Nephron (organoid): ENCODE measurements at regions not wholly inside any gene's neighbourhood (a gene's known extent, or its start where the extent isn't known, plus 50 kb on each side); places are given as distances from the start of the nearest gene placed in this dataset.
"Not testable (repeated sequence)": the region's sequence is repeated elsewhere in the genome, so short reads cannot be mapped to it uniquely, and the experiment has no call there.

Experiments
- H3K27ac Mint-ChIP-seq, 3 experiments: 2 replicates each; pipeline ENCODE4 v1.8.0; 2020; ENCODE audit warnings: mixed read lengths in 3 of 3, mild to moderate bottlenecking in 2 of 3, moderate library complexity in 1 of 3
- H3K27me3 Mint-ChIP-seq: 2 replicates; pipeline ENCODE4 v1.8.0; 2021; ENCODE audit warnings: low read depth, mild to moderate bottlenecking, moderate library complexity, mixed read lengths
- H3K36me3 Mint-ChIP-seq: 2 replicates; pipeline ENCODE4 v1.8.0; 2020; ENCODE audit warnings: low read depth, mixed read lengths
- H3K4me1 Mint-ChIP-seq: 2 replicates; pipeline ENCODE4 v1.8.0; 2020; ENCODE audit warnings: mixed read lengths
- H3K4me3 Mint-ChIP-seq, 3 experiments: 2 replicates each; pipeline ENCODE4 v1.8.0; 2020; ENCODE audit warnings: mild to moderate bottlenecking in 3 of 3, mixed read lengths in 3 of 3, moderate library complexity in 2 of 3
- H3K9me3 Mint-ChIP-seq: 2 replicates; pipeline ENCODE4 v1.8.0; 2020; ENCODE audit warnings: mixed read lengths
- TF ChIP-seq, protein P1 (sequence below), 3 experiments: fragments of 200-600 bp; sonication (generic); IDR thresholded peaks; one replicate each; pipeline ENCODE4 v1.5.0; 2021; ENCODE audit warnings: antibody characterized with exemption in 3 of 3; ENCODE audit not compliant: unreplicated experiment in 3 of 3

DNA sequence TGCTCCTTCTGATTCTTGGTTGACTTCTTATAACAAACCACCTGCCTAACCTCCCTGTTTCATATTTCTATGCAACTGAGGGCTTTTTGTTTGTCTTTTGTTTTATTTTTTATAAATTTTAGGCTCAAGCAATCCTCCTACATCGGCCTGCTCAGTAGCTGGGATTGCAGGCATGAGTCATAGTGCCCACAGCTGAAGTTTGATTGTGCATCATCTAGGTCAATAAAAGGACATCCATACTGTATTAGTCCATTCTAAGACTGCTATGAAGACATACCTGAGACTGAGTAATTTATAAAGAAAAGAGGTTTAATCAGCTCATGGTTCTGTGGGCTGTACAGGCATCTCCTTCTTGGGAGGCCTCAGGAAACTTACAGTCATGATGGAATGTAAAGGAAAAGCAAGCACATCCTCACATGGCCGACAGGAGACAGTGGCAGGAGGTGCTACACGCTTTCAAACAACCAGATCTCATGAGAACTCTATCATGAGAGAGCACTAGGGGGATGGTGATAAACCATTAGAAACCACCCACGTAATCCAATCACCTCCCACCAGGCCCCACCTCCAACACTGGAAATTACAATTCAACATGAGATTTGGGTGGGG lies 285.0 kb downstream of the SIPA1L2 start:
- no peak overlapping the region for H3K27ac Mint-ChIP-seq
- TF ChIP-seq, protein P1, sequence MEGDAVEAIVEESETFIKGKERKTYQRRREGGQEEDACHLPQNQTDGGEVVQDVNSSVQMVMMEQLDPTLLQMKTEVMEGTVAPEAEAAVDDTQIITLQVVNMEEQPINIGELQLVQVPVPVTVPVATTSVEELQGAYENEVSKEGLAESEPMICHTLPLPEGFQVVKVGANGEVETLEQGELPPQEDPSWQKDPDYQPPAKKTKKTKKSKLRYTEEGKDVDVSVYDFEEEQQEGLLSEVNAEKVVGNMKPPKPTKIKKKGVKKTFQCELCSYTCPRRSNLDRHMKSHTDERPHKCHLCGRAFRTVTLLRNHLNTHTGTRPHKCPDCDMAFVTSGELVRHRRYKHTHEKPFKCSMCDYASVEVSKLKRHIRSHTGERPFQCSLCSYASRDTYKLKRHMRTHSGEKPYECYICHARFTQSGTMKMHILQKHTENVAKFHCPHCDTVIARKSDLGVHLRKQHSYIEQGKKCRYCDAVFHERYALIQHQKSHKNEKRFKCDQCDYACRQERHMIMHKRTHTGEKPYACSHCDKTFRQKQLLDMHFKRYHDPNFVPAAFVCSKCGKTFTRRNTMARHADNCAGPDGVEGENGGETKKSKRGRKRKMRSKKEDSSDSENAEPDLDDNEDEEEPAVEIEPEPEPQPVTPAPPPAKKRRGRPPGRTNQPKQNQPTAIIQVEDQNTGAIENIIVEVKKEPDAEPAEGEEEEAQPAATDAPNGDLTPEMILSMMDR (IDR thresholded peaks at IDR 0.05; ENCODE audit: unreplicated experiment in 3 of 3), result no peak
- no peak overlapping the region for H3K4me3 Mint-ChIP-seq
- H3K36me3 Mint-ChIP-seq, result no peaks in the 10 kb centered on the region
- peaks cover 22% of the 10 kb centered on the region for H3K27me3 Mint-ChIP-seq
- H3K9me3 Mint-ChIP-seq, result peaks cover 13% of the 10 kb centered on the region
- H3K4me1 Mint-ChIP-seq, result no peaks in the 10 kb centered on the region

DNA sequence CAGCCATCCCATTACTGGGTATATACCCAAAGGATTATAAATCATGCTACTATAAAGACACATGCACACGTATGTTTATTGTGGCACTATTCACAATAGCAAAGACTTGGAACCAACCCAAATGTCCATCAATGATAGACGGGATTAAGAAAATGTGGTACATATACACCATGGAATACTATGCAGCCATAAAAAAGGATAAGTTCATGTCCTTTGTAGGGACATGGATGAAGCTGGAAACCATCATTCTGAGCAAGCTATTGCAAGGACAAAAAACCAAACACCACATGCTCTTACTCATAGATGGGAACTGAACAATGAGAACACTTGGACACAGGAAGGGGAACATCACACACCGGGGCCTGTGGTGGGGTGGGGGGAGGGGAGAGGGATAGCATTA lies 285.7 kb downstream of the SIPA1L2 start:
- peaks cover 22% of the 10 kb centered on the region for H3K27me3 Mint-ChIP-seq
- not testable (repeated sequence) for H3K36me3 Mint-ChIP-seq

DNA sequence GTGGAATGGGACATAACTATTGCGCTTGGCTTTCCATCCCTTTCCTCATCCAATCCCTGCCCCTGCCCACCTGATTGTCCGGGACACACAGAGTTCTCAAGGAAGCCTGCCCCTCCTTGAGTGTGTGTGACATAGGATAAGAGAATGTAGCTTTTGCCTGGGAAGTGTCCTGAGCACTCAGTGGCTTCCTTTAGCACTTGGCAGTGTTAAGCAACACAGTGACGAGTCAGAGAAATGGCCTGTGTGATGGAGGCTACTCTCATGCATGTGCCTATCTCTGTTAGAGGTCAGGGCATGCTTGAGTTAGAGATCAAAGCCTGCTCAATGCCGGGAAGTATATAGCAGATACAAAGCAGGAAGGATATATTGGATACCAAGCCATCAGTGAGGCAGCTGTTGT lies 289.5 kb downstream of the SIPA1L2 start:
- no peaks in the 10 kb centered on the region for H3K36me3 Mint-ChIP-seq
- H3K27ac Mint-ChIP-seq, result no peak overlapping the region
- H3K9me3 Mint-ChIP-seq, result peaks cover 13% of the 10 kb centered on the region
- peaks cover 13% of the 10 kb centered on the region for H3K27me3 Mint-ChIP-seq
- H3K4me3 Mint-ChIP-seq, result no peak overlapping the region
- peaks cover 19% of the 10 kb centered on the region for H3K4me1 Mint-ChIP-seq
- TF ChIP-seq, protein P1 (IDR thresholded peaks at IDR 0.05; ENCODE audit: unreplicated experiment in 3 of 3), result no peak

More for the DNA sequence above, 285.7 kb downstream of the SIPA1L2 start:
- not testable (repeated sequence) for H3K27ac Mint-ChIP-seq, H3K4me1 Mint-ChIP-seq, H3K4me3 Mint-ChIP-seq
- peaks cover 13% of the 10 kb centered on the region for H3K9me3 Mint-ChIP-seq

DNA sequence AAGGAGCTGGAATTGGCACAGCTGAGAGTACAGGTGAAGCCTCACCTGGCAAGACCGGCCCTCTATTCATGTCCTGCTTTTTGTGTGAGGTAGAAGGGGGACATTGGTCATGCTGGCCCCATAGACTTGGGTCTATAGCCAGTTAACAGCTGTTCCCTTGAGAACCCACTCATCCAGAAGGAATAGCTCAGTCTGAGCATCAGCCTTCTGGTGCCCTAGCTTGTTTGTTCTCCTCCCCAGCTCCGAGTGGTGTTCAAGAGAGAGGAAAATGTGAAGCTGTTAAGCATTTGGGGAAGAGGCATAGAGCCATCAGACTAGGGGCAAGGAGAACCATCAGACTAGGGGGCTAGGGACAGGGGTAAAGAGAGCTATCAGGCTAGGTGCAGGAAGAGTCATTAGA lies 290.9 kb downstream of the SIPA1L2 start:
- H3K36me3 Mint-ChIP-seq, result no peaks in the 10 kb centered on the region

DNA sequence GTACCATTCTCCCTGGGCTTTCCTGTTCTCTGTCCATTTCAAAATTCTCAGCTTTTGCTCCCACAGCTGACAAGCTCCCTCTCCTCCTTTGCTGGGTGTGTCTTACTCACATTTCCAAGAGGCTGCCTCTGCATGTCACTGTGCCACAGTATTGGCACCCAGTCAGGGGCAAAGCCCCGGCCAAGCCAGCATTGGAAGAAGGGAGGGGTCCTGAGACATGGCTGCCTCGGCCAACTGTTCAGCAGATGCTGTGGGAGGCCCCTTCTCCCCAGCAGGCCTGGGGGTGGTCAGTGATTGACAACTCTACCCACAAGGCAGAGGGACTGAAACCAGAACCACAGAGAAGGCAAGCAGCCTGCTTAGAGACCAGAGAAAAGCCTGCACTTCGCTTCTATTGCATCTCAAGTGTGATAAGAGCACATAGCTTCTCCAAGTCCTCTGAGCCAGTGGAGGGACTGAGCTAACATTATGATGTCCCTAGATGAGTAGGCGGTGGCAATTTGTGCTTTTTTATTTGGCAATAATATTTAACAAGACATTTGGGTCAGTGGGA lies 294.1 kb downstream of the SIPA1L2 start:
- TF ChIP-seq, protein P1 (IDR thresholded peaks at IDR 0.05; ENCODE audit: unreplicated experiment in 3 of 3), result no peak
- peak overlapping the region in 2 of 3 experiments; percentile 3 to 41 for H3K27ac Mint-ChIP-seq
- H3K9me3 Mint-ChIP-seq, result peaks cover 13% of the 10 kb centered on the region
- H3K4me1 Mint-ChIP-seq, result peaks cover 32% of the 10 kb centered on the region
- peak overlapping the region in 1 of 3 experiments; percentile 36 for H3K4me3 Mint-ChIP-seq
- peaks cover 6% of the 10 kb centered on the region for H3K36me3 Mint-ChIP-seq
- peaks cover 18% of the 10 kb centered on the region for H3K27me3 Mint-ChIP-seq

More for the DNA sequence above, 290.9 kb downstream of the SIPA1L2 start:
- Mint-ChIP-seq H3K9me3 (peaks cover 12% of the 10 kb centered on the region), H3K27ac (no peak overlapping the region), H3K27me3 (peaks cover 16% of the 10 kb centered on the region), H3K4me3 (no peak overlapping the region), H3K4me1 (peaks cover 26% of the 10 kb centered on the region)
- TF ChIP-seq, protein P1 (IDR thresholded peaks at IDR 0.05; ENCODE audit: unreplicated experiment in 3 of 3), result no peak

DNA sequence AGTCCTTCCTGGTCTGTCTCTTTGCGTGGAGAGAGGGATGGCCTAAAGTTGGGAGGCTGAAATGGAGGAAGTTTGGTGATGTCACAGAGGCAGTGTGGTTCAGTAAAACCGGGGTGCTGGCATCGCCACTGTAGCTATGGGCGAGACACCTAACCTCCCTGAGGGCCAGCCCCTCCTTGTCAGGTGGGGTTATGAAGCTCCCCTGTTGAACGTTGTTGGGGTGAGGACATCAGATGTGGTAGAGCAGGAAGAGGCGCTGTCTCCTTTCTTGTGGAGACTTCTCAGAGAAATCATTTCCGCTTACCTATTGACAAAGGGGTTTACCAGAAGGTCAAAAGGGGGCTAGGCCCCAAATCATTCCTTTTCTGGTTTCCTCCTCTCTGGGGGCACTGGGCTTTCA lies 294.7 kb downstream of the SIPA1L2 start:
- Mint-ChIP-seq H3K4me1 (peaks cover 32% of the 10 kb centered on the region), H3K36me3 (peaks cover 6% of the 10 kb centered on the region), H3K27me3 (peaks cover 18% of the 10 kb centered on the region), H3K27ac (peak overlapping the region in 2 of 3 experiments; percentile 3 to 41), H3K9me3 (peaks cover 14% of the 10 kb centered on the region), H3K4me3 (peak overlapping the region in 1 of 3 experiments; percentile 36)
- TF ChIP-seq, protein P1 (IDR thresholded peaks at IDR 0.05; ENCODE audit: unreplicated experiment in 3 of 3), result no peak
